ENCODE measurements at regions not wholly inside any gene's neighbourhood (a gene's known extent, or its start where the extent isn't known, plus 50 kb on each side); places are given as distances from the start of the nearest gene placed in this dataset.

DNA sequence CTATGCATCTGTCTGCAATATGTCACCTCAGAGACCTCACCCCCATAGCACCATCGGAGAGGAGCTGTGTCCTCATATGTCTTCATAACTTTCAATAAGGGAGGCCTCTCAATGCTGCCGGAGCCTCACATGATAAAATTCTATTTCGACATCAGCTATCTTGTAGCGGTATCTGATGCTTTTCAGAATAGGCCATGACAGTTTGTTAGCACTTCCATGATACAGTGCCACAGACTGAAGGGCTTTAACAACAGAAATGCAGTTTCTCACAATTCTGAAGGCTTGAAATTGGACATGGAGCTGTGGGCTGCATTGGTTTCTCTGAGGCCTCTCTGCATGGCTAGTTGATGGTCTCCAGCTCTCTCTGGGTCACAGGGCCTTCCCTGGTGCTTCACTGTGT, 125.0 kb upstream of the PZP start:
- POLR2A ChIA-PET, result interaction anchor here (2.2 kb wide), 1 partner anchor 29 kb away, joined by 10 read pairs; no protein-coding TSS in a partner anchor
- H3K4me3 ChIP-seq, result no peak overlapping the region

More for the DNA sequence above, 125.0 kb upstream of the PZP start:
- H3K9ac ChIP-seq (ENCODE audit: control insufficient read depth, insufficient read depth, low read length), result no peak overlapping the region
- no peaks in the 10 kb centered on the region; the same call in 1 of the 2 replicates for H3K79me2 ChIP-seq (ENCODE audit: control insufficient read depth, insufficient read depth, low read length)
- H3K4me2 ChIP-seq (ENCODE audit: control insufficient read depth, insufficient read depth), result no peak overlapping the region
- RAD21 ChIA-PET (ENCODE audit: unreplicated experiment), result interaction anchor here (0.6 to 5.9 kb wide), 2 partner anchors 32 to 741 kb away, joined by 5 to 46 read pairs; no protein-coding TSS in a partner anchor
- 99% methylated on average over 4 of the region's 4 CpGs for WGBS (ENCODE audit: insufficient coverage, insufficient replicate concordance, low lambda C conversion rate, missing lambda C conversion rate)
- DNase-seq (ENCODE audit: low read depth, low spot score) (no peak), FAIRE-seq (no peak), ATAC-seq (no peak)
- H3K4me1 ChIP-seq (ENCODE audit: control insufficient read depth, insufficient read depth, low read length), result peaks cover 22% of the 10 kb centered on the region
- no peak overlapping the region for H2AFZ ChIP-seq (ENCODE audit: control insufficient read depth, low read depth, low read length)
- H3K36me3 ChIP-seq (ENCODE audit: control insufficient read depth in 2 of 2, insufficient read depth in 2 of 2, low read length in 1 of 2), result no peaks in the 10 kb centered on the region
- no peak overlapping the region for H3K27ac ChIP-seq (ENCODE audit: control insufficient read depth, insufficient read depth)
- SMC1A ChIA-PET (ENCODE audit: uncharacterized antibody, unreplicated experiment), result interaction anchor here (0.9 to 2.9 kb wide), 6 partner anchors 18 to 375 kb away, joined by 3 to 27 read pairs (median 6); no protein-coding TSS in a partner anchor
- no TSS peak for BruUV-seq (replicated peaks)
- in situ Hi-C loops (cut with MboI) (no loop called here), intact Hi-C loops (cut with micrococcal nuclease; ENCODE audit: unreplicated experiment) (no loop called here)
- H3K9me3 ChIP-seq (replicated peaks; ENCODE audit: control insufficient read depth, insufficient read depth, low read length), result peaks cover 3% of the 10 kb centered on the region; the same call in 2 of the 3 replicates
- CTCF ChIA-PET, result interaction anchor here (0.8 to 5.0 kb wide), 9 partner anchors 12 to 375 kb away, joined by 3 to 80 read pairs (median 4); no protein-coding TSS in a partner anchor
- H3K27me3 ChIP-seq (replicated peaks in 1 of 2; ENCODE audit: control insufficient read depth in 2 of 2, insufficient read depth in 2 of 2, low read length in 1 of 2), result no peaks in the 10 kb centered on the region
- no peaks in the 10 kb centered on the region for H4K20me1 ChIP-seq (ENCODE audit: control insufficient read depth, insufficient read depth)
- TF ChIP-seq NR2F1 (conservative IDR thresholded peaks at IDR 0.05) (no peak), POLR2AphosphoS5 (IDR thresholded peaks at IDR 0.05; ENCODE audit: low read length) (no peak), TCF7 (IDR thresholded peaks at IDR 0.05; ENCODE audit: borderline replicate concordance) (no peak), MEF2A (IDR thresholded peaks at IDR 0.05; ENCODE audit: insufficient read depth, low read depth, low read length) (no peak), POLR2AphosphoS2 (IDR thresholded peaks at IDR 0.05; ENCODE audit: low read depth, low read length) (no peak), SUZ12 (IDR thresholded peaks at IDR 0.05; ENCODE audit: unreplicated experiment) (no peak), KAT2A (conservative IDR thresholded peaks at IDR 0.05; ENCODE audit: control insufficient read depth, low read depth, low read length) (no peak), RB1 (IDR thresholded peaks at IDR 0.05; ENCODE audit: borderline replicate concordance) (no peak), NFYB (IDR thresholded peaks at IDR 0.05; ENCODE audit: insufficient read depth, low read depth, low read length) (no peak), DPF2 (IDR thresholded peaks at IDR 0.05) (no peak), TARDBP (IDR thresholded peaks at IDR 0.05; ENCODE audit: borderline replicate concordance) (no peak)
- TF ChIP-seq, protein P1, sequence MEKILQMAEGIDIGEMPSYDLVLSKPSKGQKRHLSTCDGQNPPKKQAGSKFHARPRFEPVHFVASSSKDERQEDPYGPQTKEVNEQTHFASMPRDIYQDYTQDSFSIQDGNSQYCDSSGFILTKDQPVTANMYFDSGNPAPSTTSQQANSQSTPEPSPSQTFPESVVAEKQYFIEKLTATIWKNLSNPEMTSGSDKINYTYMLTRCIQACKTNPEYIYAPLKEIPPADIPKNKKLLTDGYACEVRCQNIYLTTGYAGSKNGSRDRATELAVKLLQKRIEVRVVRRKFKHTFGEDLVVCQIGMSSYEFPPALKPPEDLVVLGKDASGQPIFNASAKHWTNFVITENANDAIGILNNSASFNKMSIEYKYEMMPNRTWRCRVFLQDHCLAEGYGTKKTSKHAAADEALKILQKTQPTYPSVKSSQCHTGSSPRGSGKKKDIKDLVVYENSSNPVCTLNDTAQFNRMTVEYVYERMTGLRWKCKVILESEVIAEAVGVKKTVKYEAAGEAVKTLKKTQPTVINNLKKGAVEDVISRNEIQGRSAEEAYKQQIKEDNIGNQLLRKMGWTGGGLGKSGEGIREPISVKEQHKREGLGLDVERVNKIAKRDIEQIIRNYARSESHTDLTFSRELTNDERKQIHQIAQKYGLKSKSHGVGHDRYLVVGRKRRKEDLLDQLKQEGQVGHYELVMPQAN (conservative IDR thresholded peaks at IDR 0.05), result no peak
- TF ChIP-seq, protein P2, sequence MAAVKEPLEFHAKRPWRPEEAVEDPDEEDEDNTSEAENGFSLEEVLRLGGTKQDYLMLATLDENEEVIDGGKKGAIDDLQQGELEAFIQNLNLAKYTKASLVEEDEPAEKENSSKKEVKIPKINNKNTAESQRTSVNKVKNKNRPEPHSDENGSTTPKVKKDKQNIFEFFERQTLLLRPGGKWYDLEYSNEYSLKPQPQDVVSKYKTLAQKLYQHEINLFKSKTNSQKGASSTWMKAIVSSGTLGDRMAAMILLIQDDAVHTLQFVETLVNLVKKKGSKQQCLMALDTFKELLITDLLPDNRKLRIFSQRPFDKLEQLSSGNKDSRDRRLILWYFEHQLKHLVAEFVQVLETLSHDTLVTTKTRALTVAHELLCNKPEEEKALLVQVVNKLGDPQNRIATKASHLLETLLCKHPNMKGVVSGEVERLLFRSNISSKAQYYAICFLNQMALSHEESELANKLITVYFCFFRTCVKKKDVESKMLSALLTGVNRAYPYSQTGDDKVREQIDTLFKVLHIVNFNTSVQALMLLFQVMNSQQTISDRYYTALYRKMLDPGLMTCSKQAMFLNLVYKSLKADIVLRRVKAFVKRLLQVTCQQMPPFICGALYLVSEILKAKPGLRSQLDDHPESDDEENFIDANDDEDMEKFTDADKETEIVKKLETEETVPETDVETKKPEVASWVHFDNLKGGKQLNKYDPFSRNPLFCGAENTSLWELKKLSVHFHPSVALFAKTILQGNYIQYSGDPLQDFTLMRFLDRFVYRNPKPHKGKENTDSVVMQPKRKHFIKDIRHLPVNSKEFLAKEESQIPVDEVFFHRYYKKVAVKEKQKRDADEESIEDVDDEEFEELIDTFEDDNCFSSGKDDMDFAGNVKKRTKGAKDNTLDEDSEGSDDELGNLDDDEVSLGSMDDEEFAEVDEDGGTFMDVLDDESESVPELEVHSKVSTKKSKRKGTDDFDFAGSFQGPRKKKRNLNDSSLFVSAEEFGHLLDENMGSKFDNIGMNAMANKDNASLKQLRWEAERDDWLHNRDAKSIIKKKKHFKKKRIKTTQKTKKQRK (IDR thresholded peaks at IDR 0.05; ENCODE audit: low read depth, low read length), result no peak
- TF ChIP-seq, protein P3, sequence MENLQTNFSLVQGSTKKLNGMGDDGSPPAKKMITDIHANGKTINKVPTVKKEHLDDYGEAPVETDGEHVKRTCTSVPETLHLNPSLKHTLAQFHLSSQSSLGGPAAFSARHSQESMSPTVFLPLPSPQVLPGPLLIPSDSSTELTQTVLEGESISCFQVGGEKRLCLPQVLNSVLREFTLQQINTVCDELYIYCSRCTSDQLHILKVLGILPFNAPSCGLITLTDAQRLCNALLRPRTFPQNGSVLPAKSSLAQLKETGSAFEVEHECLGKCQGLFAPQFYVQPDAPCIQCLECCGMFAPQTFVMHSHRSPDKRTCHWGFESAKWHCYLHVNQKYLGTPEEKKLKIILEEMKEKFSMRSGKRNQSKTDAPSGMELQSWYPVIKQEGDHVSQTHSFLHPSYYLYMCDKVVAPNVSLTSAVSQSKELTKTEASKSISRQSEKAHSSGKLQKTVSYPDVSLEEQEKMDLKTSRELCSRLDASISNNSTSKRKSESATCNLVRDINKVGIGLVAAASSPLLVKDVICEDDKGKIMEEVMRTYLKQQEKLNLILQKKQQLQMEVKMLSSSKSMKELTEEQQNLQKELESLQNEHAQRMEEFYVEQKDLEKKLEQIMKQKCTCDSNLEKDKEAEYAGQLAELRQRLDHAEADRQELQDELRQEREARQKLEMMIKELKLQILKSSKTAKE (IDR thresholded peaks at IDR 0.05; ENCODE audit: low read depth, poor library complexity, severe bottlenecking), result no peak
